Cerebellar cortex (tissue), 1 donor: ENCODE measurements at regions not wholly inside any gene's neighbourhood (a gene's known extent, or its start where the extent isn't known, plus 50 kb on each side); places are given as distances from the start of the nearest gene placed in this dataset.
"Not testable (repeated sequence)": the region's sequence is repeated elsewhere in the genome, so short reads cannot be mapped to it uniquely, and the experiment has no call there.

Source experiments
- DNase-seq: peaks from one replicate; pipeline ENCODE4 v3.0.0-alpha.2; 2015; ENCODE audit warnings: low spot score

DNA sequence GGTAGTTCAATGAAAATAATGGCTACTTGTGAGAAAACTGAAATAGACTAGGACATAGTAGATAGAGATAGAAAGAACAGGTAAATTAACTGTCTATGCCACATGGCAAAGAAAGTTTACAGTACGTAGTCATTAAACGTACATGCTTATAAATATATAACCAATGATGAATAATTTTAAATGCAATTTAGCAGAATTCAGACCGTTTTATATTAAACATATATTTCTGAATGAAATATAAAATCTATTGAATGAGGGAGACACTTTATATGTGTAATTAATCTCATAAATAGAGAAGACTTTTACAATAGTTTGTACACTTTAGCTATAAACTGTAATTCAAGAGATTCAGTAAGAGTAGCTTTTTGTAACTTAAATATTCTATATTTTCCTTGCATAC lies 124.4 kb upstream of the VPREB1 start:
- no peak for DNase-seq

DNA sequence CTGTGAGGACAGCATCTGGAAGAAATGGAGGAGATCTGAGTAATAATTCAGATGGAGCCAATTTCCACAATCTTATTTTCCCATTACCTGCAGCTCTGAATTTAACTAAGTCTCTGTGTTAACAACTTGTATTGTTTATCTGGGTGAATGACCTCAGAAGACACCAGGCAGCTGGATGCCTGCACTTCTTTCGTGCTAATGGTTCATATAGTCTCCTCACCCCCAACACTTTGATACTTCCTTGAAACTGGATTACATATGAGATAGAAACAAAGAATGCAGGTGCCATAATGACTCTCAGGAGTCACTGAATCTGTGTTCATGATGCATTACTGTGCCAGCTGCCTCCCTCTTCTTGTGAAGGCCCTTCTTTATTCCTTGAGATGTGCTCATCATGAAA lies 125.6 kb upstream of the VPREB1 start:
- no peak for DNase-seq

DNA sequence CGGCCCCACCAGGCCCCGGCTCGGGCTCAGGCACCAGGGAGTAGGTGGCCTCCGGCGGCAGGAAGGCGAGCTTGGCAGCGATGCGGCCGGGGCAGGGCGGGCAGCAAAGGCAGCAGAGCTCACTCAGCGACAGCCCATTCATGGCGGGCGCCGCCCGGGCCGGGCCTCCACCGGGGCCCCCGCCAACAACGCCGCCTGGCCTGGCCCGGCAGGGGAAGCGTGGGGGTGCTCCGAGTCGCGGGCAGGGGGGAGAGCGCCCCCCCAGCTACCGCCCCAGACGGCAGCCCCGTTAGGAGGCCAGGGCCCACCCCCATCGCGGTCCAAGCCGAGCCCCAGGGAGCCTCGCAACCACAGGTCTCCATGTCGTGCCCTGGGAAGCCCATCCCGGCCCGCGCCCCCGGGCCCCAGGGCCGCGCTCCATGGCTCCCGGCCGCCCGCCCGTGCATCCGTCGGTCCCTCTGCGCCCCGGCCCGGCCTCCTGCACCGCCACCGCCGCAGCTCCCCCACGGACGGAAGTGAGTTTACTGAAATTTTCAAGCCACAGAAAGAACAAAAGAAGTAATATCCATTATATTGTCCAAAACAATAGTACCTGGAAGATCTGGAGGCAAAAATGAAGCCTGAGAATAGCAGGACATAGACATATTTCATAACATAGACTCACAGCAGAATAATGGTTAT lies 126.6 kb upstream of the VPREB1 start:
- not testable (repeated sequence) for DNase-seq

- DNase-seq: not testable (repeated sequence)
These were observed 127.4 kb upstream of the VPREB1 start for GRCh38 chr22:22116997-22117770.

DNA sequence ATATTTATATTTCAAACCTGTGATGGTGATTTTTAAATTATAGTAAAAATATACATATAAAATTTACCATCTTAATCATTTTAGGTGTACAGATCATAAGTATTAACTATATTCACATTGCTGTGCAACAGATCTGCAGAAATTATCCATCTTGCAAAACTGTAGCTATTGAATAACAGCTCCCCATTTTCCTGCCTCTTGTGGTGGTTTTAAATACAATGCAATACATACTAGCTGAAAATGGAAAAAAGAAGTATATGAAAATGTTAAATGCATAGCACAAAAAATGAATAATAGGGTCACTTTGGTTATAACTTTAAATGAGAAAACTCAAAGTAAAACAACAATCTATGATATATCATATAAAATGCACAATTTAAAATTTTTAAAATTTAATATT lies 130.9 kb upstream of the VPREB1 start:
- no peak for DNase-seq

GRCh38 chr22:22112533-22113294 lies 130.1 kb upstream of the TOP3B start:
- no peak for DNase-seq

- no peak for DNase-seq
These were observed 129.4 kb upstream of the TOP3B start for GRCh38 chr22:22111983-22112382.

- no peak for DNase-seq
These were observed 128.7 kb upstream of the TOP3B start for GRCh38 chr22:22111267-22111751.

DNA sequence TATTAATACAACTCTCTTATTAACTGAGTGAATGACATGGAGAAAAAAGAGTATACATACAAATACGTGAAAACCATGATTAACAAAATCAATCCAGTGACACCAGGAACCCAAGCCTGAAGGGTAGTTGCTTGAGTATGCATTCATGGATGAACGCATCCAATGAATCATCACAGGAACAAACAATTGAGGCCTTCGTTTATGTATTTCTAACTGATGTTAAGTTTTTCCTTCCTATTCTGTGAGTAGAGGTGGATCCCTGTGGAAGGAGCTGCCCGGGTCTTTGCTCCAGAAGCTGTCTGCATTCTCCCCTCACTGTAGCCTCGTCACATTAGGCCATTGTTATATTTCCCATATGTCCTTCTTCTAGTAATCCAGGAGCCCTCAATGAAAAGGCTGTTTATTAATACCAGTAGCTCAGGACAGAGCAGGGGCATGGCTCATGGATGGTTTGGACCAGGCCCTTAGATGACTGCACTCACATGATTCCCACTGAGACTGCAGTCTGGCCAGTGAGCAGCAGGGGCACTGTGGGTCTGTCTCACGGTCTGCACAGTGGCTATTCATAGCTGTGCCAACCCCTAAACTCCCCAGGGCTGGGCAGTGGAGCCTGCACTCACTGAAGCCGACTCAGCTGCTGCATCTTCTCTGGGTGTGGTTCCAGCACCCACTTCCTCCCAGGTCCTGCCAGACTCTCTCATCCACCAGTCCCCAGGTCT lies 128.1 kb upstream of the TOP3B start:
- DNase-seq: peak; percentile 55

GRCh38 chr22:22109693-22110466 lies 127.3 kb upstream of the TOP3B start:
- no peak for DNase-seq

GRCh38 chr22:22106855-22107254 lies 124.3 kb upstream of the TOP3B start:
- DNase-seq: no peak

GRCh38 chr22:22105364-22105763 lies 122.8 kb upstream of the TOP3B start:
- DNase-seq: no peak

DNA sequence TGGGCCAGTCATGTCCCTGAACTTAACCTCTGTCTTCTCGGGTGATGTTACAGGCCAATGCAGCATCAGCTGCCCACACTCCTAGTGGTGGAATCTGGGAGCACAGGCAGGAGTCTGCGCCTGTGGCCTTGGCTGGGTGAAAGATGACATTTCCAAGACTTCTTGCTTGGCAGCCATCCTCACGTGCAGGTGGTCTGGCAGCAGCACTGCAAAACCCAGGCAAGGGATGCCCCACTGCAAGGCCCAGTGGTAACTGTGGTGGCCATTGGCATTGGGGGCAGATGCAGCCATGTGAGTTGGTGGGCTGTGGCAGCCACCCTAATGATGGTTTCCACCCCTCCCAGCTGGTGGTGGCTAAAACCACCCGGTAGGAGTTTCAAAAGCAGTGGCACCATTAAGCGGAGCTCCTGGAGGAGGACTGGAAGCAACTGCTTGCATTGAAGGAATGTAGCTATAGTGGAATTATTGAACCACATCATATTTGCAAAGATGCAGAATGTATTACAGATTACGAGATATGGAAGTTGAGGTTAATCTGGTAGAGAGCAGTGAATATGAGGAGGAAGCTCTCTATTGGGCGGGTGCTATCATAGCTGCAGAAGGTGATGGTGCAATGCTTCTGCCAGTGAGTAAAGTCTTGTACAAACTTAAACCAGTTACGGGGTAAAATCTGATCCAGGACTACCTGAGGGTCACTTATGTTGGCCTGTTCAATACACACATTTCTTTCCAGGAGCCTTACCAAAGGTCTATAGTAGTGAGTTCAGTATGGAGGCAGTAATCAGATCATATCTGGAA lies 120.7 kb upstream of the TOP3B start:
- no peak for DNase-seq

GRCh38 chr22:22099833-22100812 lies 117.5 kb upstream of the TOP3B start:
- DNase-seq: peak; percentile 13

GRCh38 chr22:22099194-22099486 lies 116.6 kb upstream of the TOP3B start:
- no peak for DNase-seq

DNA sequence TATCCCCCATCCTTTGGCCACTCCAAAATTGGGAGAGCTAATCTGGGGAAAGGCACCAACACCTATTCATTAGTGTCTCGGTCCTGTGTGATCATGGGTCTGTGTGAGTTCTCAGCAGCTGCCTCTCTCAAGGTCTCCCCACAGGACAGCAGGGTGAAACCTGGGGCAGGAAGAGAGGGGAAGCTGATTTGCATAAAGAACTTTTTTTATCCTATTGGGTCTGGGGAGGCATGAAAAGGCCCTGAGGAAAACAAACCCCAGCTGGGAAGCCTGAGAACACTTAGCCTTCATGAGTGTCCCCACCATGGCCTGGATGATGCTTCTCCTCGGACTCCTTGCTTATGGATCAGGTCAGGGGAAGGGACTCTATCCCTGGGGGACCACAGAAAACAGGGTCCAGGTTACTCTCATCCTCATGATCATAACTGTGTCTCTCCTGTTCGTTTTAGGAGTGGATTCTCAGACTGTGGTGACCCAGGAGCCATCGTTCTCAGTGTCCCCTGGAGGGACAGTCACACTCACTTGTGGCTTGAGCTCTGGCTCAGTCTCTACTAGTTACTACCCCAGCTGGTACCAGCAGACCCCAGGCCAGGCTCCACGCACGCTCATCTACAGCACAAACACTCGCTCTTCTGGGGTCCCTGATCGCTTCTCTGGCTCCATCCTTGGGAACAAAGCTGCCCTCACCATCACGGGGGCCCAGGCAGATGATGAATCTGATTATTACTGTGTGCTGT lies 116.0 kb upstream of the TOP3B start:
- no peak for DNase-seq

DNA sequence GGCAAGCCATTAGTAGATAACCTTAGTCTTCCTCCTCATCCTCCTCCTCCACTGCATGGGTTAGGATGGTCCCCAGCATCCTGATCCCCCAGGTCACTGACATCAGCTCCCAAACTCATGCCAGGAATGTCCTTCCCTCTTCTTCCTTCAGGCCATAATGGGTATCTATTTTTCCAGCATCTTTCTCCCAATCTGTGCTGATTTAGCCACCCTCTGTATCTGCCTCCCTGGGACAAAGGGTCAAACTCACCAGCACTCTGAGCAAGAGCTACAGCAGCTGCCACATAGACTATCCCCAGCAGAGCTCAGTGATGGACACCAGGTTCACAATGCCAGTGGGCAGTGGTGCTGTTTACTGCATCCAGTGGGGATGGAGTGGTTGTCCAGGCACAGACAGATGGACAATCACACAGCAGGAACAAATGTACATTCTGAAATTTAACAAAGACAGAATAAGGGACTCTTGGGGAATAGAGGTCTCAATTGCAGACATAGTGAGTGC lies 115.2 kb upstream of the TOP3B start:
- DNase-seq: no peak

GRCh38 chr22:22094921-22095320 lies 112.3 kb upstream of the TOP3B start:
- no peak for DNase-seq

GRCh38 chr22:22094514-22094913 lies 111.9 kb upstream of the TOP3B start:
- DNase-seq: no peak
